Keratinocyte (primary cell): ENCODE measurements at regions not wholly inside any gene's neighbourhood (a gene's known extent, or its start where the extent isn't known, plus 50 kb on each side); places are given as distances from the start of the nearest gene placed in this dataset.

ENCODE experiments used
- DNase-seq: peaks from one replicate; pipeline ENCODE4 v3.0.0-alpha.2; 2011; ENCODE audit warnings: low read depth, missing footprints, low spot score
- FAIRE-seq: peaks from 2 replicates; lab custom pipeline; 2011; peaks lifted over from hg19 to GRCh38; lab: Jason Lieb, UNC
- H2AFZ ChIP-seq: 2 replicates; pipeline ENCODE4 v1.6.0; 2012; ENCODE audit warnings: low read length, control low read depth, inconsistent platforms; ENCODE audit not compliant: control insufficient read depth
- H3K27ac ChIP-seq: 2 replicates; pipeline ENCODE4 v1.5.1; 2011; ENCODE audit warnings: low read length; ENCODE audit not compliant: control insufficient read depth, insufficient read depth
- H3K27me3 ChIP-seq: 3 replicates; pipeline ENCODE4 v1.6.0; 2011; ENCODE audit warnings: low read length; ENCODE audit not compliant: control insufficient read depth, insufficient read depth; ENCODE audit errors: extremely low read depth
- H3K36me3 ChIP-seq, 2 experiments: 2 replicates in 1 of 2; 3 replicates in 1 of 2; pipeline ENCODE4 v1.5.1; 2011; ENCODE audit warnings: low read length in 2 of 2, mild to moderate bottlenecking in 1 of 2; ENCODE audit not compliant: control insufficient read depth in 2 of 2, insufficient read depth in 2 of 2; ENCODE audit errors: extremely low read depth in 1 of 2
- H3K4me1 ChIP-seq: 3 replicates; pipeline ENCODE4 v1.5.1; 2011; ENCODE audit warnings: low read length; ENCODE audit not compliant: control insufficient read depth, insufficient read depth; ENCODE audit errors: extremely low read depth
- H3K4me2 ChIP-seq: 3 replicates; pipeline ENCODE4 v1.6.0; 2011; ENCODE audit warnings: low read depth, low read length; ENCODE audit not compliant: control insufficient read depth, insufficient read depth; ENCODE audit errors: extremely low read depth
- H3K4me3 ChIP-seq, 3 experiments: fragments of 200-600 bp in 1 of 3; sonication (generic) in 1 of 3; 2 replicates in 2 of 3; 3 replicates in 1 of 3; pipeline ENCODE4 v1.5.1; 2011 to 2016; ENCODE audit warnings: low read length in 3 of 3, mild to moderate bottlenecking in 3 of 3, control low read depth in 2 of 3, inconsistent platforms in 1 of 3, low read depth in 1 of 3, mixed read lengths in 1 of 3, mixed run types in 1 of 3, moderate library complexity in 1 of 3; ENCODE audit not compliant: control insufficient read depth in 2 of 3, insufficient read depth in 2 of 3; ENCODE audit errors: extremely low read depth in 1 of 3
- H3K79me2 ChIP-seq: 2 replicates; pipeline ENCODE4 v1.6.0; 2012; ENCODE audit warnings: low read length; ENCODE audit not compliant: control insufficient read depth, insufficient read depth
- H3K9ac ChIP-seq: 3 replicates; pipeline ENCODE4 v1.6.0; 2011; ENCODE audit warnings: low read length; ENCODE audit not compliant: control insufficient read depth, insufficient read depth; ENCODE audit errors: extremely low read depth
- H3K9me1 ChIP-seq: 3 replicates; pipeline ENCODE4 v1.6.0; 2011; ENCODE audit warnings: low read length; ENCODE audit not compliant: control insufficient read depth, insufficient read depth; ENCODE audit errors: extremely low read depth
- H3K9me3 ChIP-seq: 2 replicates; pipeline ENCODE4 v1.5.1; 2012; ENCODE audit warnings: low read depth, low read length; ENCODE audit not compliant: control insufficient read depth
- H4K20me1 ChIP-seq: 3 replicates; pipeline ENCODE4 v1.6.0; 2011; ENCODE audit warnings: low read length; ENCODE audit not compliant: control insufficient read depth, insufficient read depth; ENCODE audit errors: extremely low read depth
- EZH2 ChIP-seq: IDR thresholded peaks from one replicate; pipeline ENCODE4 v1.6.1; 2012; ENCODE audit warnings: inconsistent platforms, mild to moderate bottlenecking, low read length, moderate library complexity
- dilution Hi-C: fragments of 300-500 bp; cut with MboI; formaldehyde crosslinking; loops from one replicate; pipeline ENCODE4 v1.7.0; 2020; ENCODE audit warnings: low sequenced_read_pairs; ENCODE audit not compliant: extremely low pct_ligation_motif_present
- TF ChIP-seq, protein P1 (sequence below), 3 experiments: IDR thresholded peaks in 1 of 3; conservative IDR thresholded peaks in 1 of 3; optimal IDR thresholded peaks in 1 of 3; 2 replicates in 2 of 3; 3 replicates in 1 of 3; pipeline versions ENCODE3 to v1.5.1; 2011; ENCODE audit warnings: low read length in 3 of 3, mild to moderate bottlenecking in 3 of 3, moderate library complexity in 2 of 3, control low read depth in 1 of 3, inconsistent platforms in 1 of 3; ENCODE audit not compliant: insufficient read depth in 2 of 3; ENCODE audit errors: extremely low read depth in 1 of 3

DNA sequence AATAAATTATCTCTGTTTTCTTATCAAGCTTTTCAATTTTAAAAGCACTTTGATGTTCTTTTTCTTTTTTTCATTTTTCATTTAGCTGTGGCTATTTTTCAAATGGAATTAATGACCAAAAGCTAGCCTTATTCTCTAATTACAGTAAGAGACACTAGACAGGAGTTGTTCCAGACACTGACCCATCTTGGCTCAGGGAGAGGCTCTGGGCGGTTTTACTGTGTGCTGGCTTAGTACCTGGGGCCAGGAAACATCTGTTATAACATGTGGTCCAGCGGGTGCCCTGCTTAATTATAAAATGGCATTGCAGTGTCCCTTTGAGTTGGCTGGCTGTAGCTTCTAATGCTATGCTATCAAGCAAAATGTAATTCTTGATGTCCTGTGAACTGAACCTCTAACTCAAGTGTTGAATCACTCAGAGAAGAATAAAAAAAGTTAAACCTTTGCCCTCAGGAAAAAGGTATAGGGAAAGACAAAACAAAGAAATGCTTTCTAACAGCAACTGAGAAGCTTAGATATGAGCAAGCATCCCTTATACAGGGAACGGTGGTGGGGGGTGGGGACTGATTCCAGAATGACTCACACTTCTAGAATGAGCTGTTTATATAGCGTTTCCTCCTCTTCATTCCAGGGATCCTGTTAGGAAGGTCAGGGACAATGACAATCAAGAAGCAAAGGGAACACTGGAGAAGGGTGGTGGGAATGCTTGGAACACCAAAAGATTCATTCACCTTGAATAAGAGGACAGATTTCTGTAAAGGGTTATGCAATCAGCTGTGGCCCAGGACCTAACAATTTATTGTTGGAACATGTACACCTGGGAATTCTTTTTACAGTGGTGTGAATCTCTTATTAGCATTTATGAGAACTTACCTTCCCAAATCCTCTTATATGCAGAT is 58.7 kb upstream of the NFIB start:
- Histone ChIP-seq H3K4me3 (peak overlapping the region in 2 of 3 experiments; percentile 19 to 25), H3K4me2 (peak overlapping the region; percentile 76), H3K9me3 (no peaks in the 10 kb centered on the region), H3K79me2 (no peaks in the 10 kb centered on the region), H3K9ac (no peak overlapping the region), H3K4me1 (peaks cover 22% of the 10 kb centered on the region), H3K9me1 (peaks cover 2% of the 10 kb centered on the region), H3K36me3 (no peaks in the 10 kb centered on the region), H3K27ac (peak overlapping the region; percentile 36), H2AFZ (no peak overlapping the region), H3K27me3 (no peaks in the 10 kb centered on the region), H4K20me1 (no peaks in the 10 kb centered on the region)
- dilution Hi-C loops = no loop called here
- TF ChIP-seq, protein P1, sequence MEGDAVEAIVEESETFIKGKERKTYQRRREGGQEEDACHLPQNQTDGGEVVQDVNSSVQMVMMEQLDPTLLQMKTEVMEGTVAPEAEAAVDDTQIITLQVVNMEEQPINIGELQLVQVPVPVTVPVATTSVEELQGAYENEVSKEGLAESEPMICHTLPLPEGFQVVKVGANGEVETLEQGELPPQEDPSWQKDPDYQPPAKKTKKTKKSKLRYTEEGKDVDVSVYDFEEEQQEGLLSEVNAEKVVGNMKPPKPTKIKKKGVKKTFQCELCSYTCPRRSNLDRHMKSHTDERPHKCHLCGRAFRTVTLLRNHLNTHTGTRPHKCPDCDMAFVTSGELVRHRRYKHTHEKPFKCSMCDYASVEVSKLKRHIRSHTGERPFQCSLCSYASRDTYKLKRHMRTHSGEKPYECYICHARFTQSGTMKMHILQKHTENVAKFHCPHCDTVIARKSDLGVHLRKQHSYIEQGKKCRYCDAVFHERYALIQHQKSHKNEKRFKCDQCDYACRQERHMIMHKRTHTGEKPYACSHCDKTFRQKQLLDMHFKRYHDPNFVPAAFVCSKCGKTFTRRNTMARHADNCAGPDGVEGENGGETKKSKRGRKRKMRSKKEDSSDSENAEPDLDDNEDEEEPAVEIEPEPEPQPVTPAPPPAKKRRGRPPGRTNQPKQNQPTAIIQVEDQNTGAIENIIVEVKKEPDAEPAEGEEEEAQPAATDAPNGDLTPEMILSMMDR (optimal IDR thresholded peaks at IDR 0.05 in 1 of 3, IDR thresholded peaks at IDR 0.05 in 1 of 3, conservative IDR thresholded peaks at IDR 0.05 in 1 of 3; ENCODE audit: extremely low read depth in 1 of 3, insufficient read depth in 2 of 3, low read length in 3 of 3) = no peak
- no peak for TF ChIP-seq EZH2
- FAIRE-seq = peak; percentile 73
- no peak for DNase-seq

DNA sequence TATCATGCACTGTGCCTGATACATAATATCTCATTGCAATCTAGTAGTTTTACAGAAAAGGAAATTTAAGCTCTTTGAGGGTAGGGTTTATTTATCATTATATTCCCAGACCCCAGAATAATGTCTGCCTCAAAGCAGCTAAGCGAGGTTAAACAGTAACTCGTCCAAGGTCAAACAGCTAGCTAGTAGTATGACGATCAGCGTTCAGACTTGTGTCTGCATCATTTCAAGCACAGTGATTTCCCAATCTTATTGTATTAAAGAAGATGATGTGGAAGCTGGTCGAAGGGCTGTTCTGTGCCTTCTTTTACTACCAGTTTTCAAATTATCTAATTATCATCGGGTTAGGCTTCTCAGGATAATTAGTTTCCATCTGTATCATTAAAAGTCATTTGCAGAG is 55.1 kb upstream of the NFIB start:
- no peak for FAIRE-seq

More for the DNA sequence above, 55.1 kb upstream of the NFIB start:
- DNase-seq = no peak
- Histone ChIP-seq H3K79me2 (no peaks in the 10 kb centered on the region), H4K20me1 (no peaks in the 10 kb centered on the region), H3K4me2 (no peak overlapping the region), H3K9ac (no peak overlapping the region), H2AFZ (no peak overlapping the region), H3K4me1 (peaks cover 22% of the 10 kb centered on the region), H3K9me1 (peaks cover 2% of the 10 kb centered on the region), H3K4me3 (no peak overlapping the region), H3K27me3 (peaks cover 4% of the 10 kb centered on the region), H3K27ac (no peak overlapping the region), H3K9me3 (no peaks in the 10 kb centered on the region), H3K36me3 (no peaks in the 10 kb centered on the region)
- dilution Hi-C loops = no loop called here
- TF ChIP-seq, protein P1 (optimal IDR thresholded peaks at IDR 0.05 in 1 of 3, IDR thresholded peaks at IDR 0.05 in 1 of 3, conservative IDR thresholded peaks at IDR 0.05 in 1 of 3; ENCODE audit: extremely low read depth in 1 of 3, insufficient read depth in 2 of 3, low read length in 3 of 3) = no peak
- TF ChIP-seq EZH2 = no peak
